M059J (cell line): ENCODE measurements at regions not wholly inside any gene's neighbourhood (a gene's known extent, or its start where the extent isn't known, plus 50 kb on each side); places are given as distances from the start of the nearest gene placed in this dataset.
"Not testable (repeated sequence)": the region's sequence is repeated elsewhere in the genome, so short reads cannot be mapped to it uniquely, and the experiment has no call there.

Experiments
- DNase-seq: peaks from one replicate; pipeline ENCODE4 v3.0.0-alpha.2; 2012; ENCODE audit warnings: low read depth

GRCh38 chr18:41058351-41059125 is 896.5 kb upstream of the PIK3C3 start:
- no peak for DNase-seq

GRCh38 chr18:41052625-41053024 is 902.4 kb upstream of the PIK3C3 start:
- no peak for DNase-seq

- not testable (repeated sequence) for DNase-seq
These were observed 908.8 kb upstream of the PIK3C3 start for GRCh38 chr18:41046250-41046649.

GRCh38 chr18:41043876-41044275 is 911.2 kb upstream of the PIK3C3 start:
- DNase-seq, result no peak

GRCh38 chr18:41042866-41043265 is 912.2 kb upstream of the PIK3C3 start:
- no peak for DNase-seq

GRCh38 chr18:41038071-41038470 is 917.0 kb upstream of the PIK3C3 start:
- DNase-seq, result peak; percentile 36

GRCh38 chr18:41036346-41036745 is 918.7 kb upstream of the PIK3C3 start:
- DNase-seq, result peak; percentile 12

GRCh38 chr18:41034413-41034812 is 920.6 kb upstream of the PIK3C3 start:
- DNase-seq, result no peak

GRCh38 chr18:41025666-41026065 is 929.4 kb upstream of the PIK3C3 start:
- DNase-seq, result no peak

- no peak for DNase-seq
These were observed 930.2 kb upstream of the PIK3C3 start for GRCh38 chr18:41024792-41025191.

GRCh38 chr18:41022484-41022883 is 932.5 kb upstream of the PIK3C3 start:
- DNase-seq, result no peak

GRCh38 chr18:41021089-41021488 is 933.9 kb upstream of the PIK3C3 start:
- no peak for DNase-seq

- DNase-seq, result no peak
These were observed 942.8 kb upstream of the PIK3C3 start for GRCh38 chr18:41012194-41012593.

- no peak for DNase-seq
These were observed 945.1 kb upstream of the PIK3C3 start for GRCh38 chr18:41009926-41010325.

GRCh38 chr18:41004324-41004723 is 950.7 kb upstream of the PIK3C3 start:
- no peak for DNase-seq

GRCh38 chr18:40995529-40995928 is 959.5 kb upstream of the PIK3C3 start:
- DNase-seq, result no peak

- DNase-seq, result no peak
These were observed 961.7 kb upstream of the PIK3C3 start for GRCh38 chr18:40993363-40993762.

- DNase-seq, result no peak
These were observed 967.5 kb upstream of the PIK3C3 start for GRCh38 chr18:40987581-40987980.

GRCh38 chr18:40985436-40985835 is 969.6 kb upstream of the PIK3C3 start:
- DNase-seq, result no peak

GRCh38 chr18:40984856-40985255 is 970.2 kb upstream of the PIK3C3 start:
- peak; percentile 26 for DNase-seq

- DNase-seq, result no peak
These were observed 971.2 kb upstream of the PIK3C3 start for GRCh38 chr18:40983835-40984234.

GRCh38 chr18:40980171-40980570 is 974.9 kb upstream of the PIK3C3 start:
- peak; percentile 64 for DNase-seq

GRCh38 chr18:40976050-40976449 is 979.0 kb upstream of the PIK3C3 start:
- no peak for DNase-seq

- DNase-seq, result no peak
These were observed 980.6 kb upstream of the PIK3C3 start for GRCh38 chr18:40974448-40974847.
